ENCODE measurements at regions not wholly inside any gene's neighbourhood (a gene's known extent, or its start where the extent isn't known, plus 50 kb on each side); places are given as distances from the start of the nearest gene placed in this dataset.
"Not testable (repeated sequence)": the region's sequence is repeated elsewhere in the genome, so short reads cannot be mapped to it uniquely, and the experiment has no call there.

DNA sequence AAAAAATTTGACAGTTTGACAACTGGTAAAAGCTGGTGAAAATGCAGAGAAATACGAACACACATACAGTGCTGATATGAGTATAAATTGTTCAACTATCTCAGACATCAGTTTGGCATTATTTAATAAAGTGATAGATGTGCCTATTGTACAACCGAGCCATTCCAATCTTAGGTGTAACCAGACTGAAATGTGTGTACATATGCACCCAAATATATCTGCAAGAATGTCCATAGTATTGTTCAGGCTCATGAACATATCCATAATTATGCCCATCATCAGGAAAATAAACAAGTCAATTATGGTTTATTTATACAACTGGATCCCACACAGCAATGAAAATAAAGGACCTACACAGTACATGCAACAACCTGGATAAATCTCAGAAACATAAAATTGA, 188.9 kb upstream of the DDX53 start:
- no peak overlapping the region for H3K4me3 ChIP-seq (replicated peaks; ENCODE audit: low read depth, low read length)
- TF ChIP-seq, protein P1, sequence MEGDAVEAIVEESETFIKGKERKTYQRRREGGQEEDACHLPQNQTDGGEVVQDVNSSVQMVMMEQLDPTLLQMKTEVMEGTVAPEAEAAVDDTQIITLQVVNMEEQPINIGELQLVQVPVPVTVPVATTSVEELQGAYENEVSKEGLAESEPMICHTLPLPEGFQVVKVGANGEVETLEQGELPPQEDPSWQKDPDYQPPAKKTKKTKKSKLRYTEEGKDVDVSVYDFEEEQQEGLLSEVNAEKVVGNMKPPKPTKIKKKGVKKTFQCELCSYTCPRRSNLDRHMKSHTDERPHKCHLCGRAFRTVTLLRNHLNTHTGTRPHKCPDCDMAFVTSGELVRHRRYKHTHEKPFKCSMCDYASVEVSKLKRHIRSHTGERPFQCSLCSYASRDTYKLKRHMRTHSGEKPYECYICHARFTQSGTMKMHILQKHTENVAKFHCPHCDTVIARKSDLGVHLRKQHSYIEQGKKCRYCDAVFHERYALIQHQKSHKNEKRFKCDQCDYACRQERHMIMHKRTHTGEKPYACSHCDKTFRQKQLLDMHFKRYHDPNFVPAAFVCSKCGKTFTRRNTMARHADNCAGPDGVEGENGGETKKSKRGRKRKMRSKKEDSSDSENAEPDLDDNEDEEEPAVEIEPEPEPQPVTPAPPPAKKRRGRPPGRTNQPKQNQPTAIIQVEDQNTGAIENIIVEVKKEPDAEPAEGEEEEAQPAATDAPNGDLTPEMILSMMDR (IDR thresholded peaks at IDR 0.05; ENCODE audit: low read length, missing control alignments) = no peak
- no peak for DNase-seq (ENCODE audit: low read depth)

DNA sequence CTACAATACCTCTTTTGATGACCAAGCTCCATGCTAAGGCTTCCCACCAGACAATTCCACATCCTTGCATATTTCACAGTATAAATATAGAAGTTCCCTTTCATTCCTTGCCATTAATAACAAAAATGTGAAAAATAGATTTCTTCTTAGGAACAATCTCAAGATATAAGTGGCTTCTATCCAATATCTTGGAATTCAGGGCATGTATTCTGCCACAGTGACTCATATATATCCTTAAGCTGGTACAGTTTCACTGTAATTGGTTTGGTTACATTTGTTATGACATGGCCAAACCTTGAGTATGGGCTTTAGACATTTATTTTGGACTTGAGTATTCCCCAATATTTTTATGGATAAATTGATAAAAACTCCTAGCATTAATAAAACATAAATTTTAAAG, 181.7 kb upstream of the DDX53 start:
- peak; percentile 5 for DNase-seq (ENCODE audit: low read depth)
- TF ChIP-seq, protein P1 (IDR thresholded peaks at IDR 0.05; ENCODE audit: low read length, missing control alignments) = no peak
- no peak overlapping the region for H3K4me3 ChIP-seq (replicated peaks; ENCODE audit: low read depth, low read length)

DNA sequence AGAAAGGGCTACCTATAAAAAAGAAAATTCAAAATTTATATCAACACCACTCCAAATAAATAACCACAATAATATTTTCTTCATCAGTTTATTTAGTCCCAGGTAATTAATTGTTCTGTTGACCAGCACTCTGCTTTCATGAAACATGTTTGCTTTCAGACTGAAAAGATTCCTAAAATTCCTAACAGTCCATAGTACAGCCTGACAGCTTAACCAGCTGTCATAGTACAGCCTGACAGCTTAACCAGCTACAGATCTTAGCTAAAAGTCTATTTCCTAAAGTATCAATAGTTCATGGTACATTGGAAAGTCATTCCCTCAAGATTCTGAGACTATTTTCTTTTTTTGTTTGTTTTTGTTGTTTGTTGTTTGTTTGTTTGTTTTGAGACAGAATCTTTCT, 144.1 kb upstream of the DDX53 start:
- TF ChIP-seq, protein P1 (IDR thresholded peaks at IDR 0.05; ENCODE audit: low read length, missing control alignments) = no peak
- no peak overlapping the region for H3K4me3 ChIP-seq (replicated peaks; ENCODE audit: low read depth, low read length)
- DNase-seq (ENCODE audit: low read depth) = no peak

DNA sequence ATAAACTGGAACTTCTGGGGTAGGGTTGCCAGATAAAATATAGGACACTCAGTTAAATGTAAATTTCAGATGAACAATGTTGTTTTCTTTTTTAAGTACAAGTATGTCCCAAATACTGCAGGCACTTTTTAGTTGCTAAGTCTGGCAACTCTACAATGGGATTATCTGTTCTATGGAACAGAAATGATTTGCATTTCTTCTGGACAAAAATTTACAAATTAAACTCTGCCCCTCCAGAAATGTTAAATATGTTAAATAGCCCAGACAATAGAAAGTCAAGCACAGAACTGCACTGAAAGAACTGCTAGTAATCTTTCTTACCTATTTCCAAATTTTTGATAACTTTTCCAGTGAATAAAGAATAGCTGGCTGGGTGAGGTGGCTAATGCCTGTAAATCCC, 140.1 kb upstream of the DDX53 start:
- TF ChIP-seq, protein P1 (IDR thresholded peaks at IDR 0.05; ENCODE audit: low read length, missing control alignments) = no peak
- H3K4me3 ChIP-seq (replicated peaks; ENCODE audit: low read depth, low read length) = no peak overlapping the region
- no peak for DNase-seq (ENCODE audit: low read depth)

DNA sequence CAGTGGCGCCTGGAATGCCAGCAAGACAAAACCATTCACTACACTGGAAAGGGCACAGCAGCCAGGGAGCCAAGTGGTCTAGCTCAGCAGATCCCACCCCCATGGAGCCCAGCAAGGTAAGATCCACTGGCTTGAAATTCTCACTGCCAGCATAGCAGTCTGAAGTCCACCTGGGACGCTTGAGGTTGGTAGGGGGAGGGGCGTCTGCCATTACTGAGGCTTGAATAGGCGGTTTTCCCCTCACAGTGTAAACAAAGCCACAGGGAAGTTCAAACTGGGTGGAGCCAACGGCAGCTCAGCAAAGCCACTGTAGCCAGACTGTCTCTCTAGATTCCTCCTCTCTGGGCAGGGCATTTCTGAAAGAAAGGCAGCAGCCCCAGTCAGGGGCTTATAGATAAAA, 133.0 kb upstream of the DDX53 start:
- not testable (repeated sequence) for DNase-seq (ENCODE audit: low read depth); H3K4me3 ChIP-seq (replicated peaks; ENCODE audit: low read depth, low read length)

DNA sequence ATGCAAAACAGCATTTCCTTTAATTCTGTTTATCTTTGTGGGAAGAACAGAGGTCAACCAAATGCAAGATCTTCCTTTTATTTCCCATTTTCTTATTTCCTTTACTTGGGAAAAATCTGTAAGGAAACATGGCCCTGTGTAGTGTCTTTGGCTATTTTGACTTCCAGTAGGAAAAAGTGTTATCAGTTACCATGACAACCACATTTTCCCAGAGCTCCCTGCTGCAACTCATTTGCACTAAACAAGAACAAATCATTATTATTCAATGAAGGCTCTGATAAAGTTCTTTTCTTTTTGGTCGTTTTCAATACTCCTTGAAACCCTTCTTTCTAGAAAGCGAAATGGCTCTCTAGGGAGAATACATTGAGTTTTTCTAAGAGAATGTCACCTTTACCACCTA, 117.2 kb upstream of the DDX53 start:
- H3K4me3 ChIP-seq (replicated peaks; ENCODE audit: low read depth, low read length) = no peak overlapping the region
- TF ChIP-seq, protein P1 (IDR thresholded peaks at IDR 0.05; ENCODE audit: low read length, missing control alignments) = no peak
- no peak for DNase-seq (ENCODE audit: low read depth)

DNA sequence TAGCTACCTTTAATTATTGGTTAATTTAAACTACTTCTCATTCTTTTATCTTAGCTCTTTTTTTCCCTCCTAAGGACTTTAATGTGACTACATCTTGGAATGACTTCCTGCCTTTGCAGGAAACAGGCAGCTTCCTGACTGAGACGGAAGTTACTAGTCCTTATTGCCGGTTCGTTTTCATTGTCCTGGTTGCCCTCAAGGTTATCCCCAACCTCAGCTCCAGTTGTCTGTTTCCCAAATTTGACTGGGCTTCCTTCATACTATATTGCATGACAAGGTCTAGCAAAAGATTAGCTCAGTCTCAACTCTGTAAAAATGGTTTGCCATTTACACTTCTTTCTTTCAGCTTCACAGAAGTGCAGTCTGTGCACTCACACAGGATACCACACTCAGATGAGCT, 109.9 kb upstream of the DDX53 start:
- no peak for DNase-seq (ENCODE audit: low read depth)
- TF ChIP-seq, protein P1 (IDR thresholded peaks at IDR 0.05; ENCODE audit: low read length, missing control alignments) = no peak
- H3K4me3 ChIP-seq (replicated peaks; ENCODE audit: low read depth, low read length) = no peak overlapping the region

DNA sequence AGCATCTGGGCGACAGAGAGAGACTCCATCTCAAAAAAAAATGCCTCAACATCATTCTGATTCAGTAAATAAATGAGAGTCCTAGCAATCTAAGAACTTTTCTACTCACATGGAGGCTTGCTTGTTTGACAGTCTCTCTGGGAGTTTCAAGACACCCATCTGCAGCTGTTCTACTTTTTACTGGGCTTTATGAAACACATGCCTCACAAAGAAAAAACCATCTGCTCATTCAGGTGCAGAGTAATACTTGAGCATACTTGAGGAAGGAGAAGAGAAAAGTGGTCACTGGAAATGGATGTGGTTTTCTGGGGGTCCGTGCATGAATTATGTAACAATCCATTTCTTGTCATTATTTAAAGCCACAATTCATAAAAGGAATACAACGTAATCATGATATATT, 87.1 kb upstream of the DDX53 start:
- TF ChIP-seq, protein P1 (IDR thresholded peaks at IDR 0.05; ENCODE audit: low read length, missing control alignments) = no peak
- H3K4me3 ChIP-seq (replicated peaks; ENCODE audit: low read depth, low read length) = no peak overlapping the region
- no peak for DNase-seq (ENCODE audit: low read depth)

Measured in fibroblast of pulmonary artery (primary cell).